ENCODE measurements at regions not wholly inside any gene's neighbourhood (a gene's known extent, or its start where the extent isn't known, plus 50 kb on each side); places are given as distances from the start of the nearest gene placed in this dataset.

- no peak for TF ChIP-seq POLR2A (IDR thresholded peaks at IDR 0.05)
- TF ChIP-seq CTCF (IDR thresholded peaks at IDR 0.05), result no peak
These were observed 266.4 kb upstream of the LYZL1 start for GRCh38 chr10:29022513-29022912.
